ENCODE measurements at regions not wholly inside any gene's neighbourhood (a gene's known extent, or its start where the extent isn't known, plus 50 kb on each side); places are given as distances from the start of the nearest gene placed in this dataset.

- Histone ChIP-seq H3K36me3 (ENCODE audit: insufficient read depth, low read length) (no peaks in the 10 kb centered on the region), H4K20me1 (ENCODE audit: insufficient read depth, low read length) (peaks cover 12% of the 10 kb centered on the region), H3K4me1 (ENCODE audit: insufficient read depth, low read length) (no peaks in the 10 kb centered on the region), H3K4me3 (ENCODE audit: low read depth in 1 of 2, low read length in 2 of 2) (no peak overlapping the region), H3K4me2 (ENCODE audit: insufficient read depth, low read length) (no peak overlapping the region), H3K9ac (ENCODE audit: low read depth, low read length) (no peak overlapping the region), H2AFZ (ENCODE audit: low read depth, low read length) (no peak overlapping the region), H3K27me3 (ENCODE audit: insufficient read depth, low read length, poor library complexity) (no peaks in the 10 kb centered on the region), H3K9me3 (ENCODE audit: insufficient read depth, low read length, severe bottlenecking) (no peaks in the 10 kb centered on the region), H3K79me2 (ENCODE audit: insufficient read depth, low read length) (no peaks in the 10 kb centered on the region), H3K27ac (ENCODE audit: low read length) (no peak overlapping the region)
- ATAC-seq (ENCODE audit: insufficient read depth, low read depth) (no peak), DNase-seq (no peak)
- TF ChIP-seq CTCF (IDR thresholded peaks at IDR 0.05; ENCODE audit: borderline replicate concordance, extremely low read depth, low read length, poor library complexity, severe bottlenecking) = no peak
- TF ChIP-seq EZH2 (IDR thresholded peaks at IDR 0.05; ENCODE audit: borderline replicate concordance, low read depth, low read length, severe bottlenecking) = no peak
These were observed 283.7 kb downstream of the CTTN start for GRCh38 chr11:70682056-70682455.

DNA sequence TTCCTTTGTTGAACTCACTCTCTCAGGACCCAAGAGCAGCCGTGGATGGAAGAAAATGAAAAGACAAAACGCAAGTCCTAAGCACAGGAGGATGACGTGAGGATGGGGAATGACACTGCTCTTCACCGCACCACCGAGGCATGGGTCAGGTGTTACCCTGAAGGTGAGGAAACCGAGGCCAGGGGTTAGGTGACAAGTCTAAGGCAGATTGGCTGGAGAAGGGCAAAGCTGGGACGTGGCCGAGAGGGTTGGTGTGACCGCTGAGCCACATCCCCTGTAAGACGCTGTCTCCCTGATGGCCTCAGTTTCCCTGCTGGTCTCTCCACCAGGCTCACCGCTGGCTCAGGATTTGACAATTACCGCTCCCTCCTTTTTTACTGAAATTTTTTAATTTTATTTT, 284.4 kb downstream of the CTTN start:
- no peak overlapping the region for H3K4me2 ChIP-seq (ENCODE audit: insufficient read depth, low read length)
- no peak overlapping the region for H3K27ac ChIP-seq (ENCODE audit: low read length)
- H3K9me3 ChIP-seq (ENCODE audit: insufficient read depth, low read length, severe bottlenecking) = no peaks in the 10 kb centered on the region
- DNase-seq (no peak), ATAC-seq (ENCODE audit: insufficient read depth, low read depth) (no peak)
- H3K4me3 ChIP-seq (ENCODE audit: low read depth in 1 of 2, low read length in 2 of 2) = no peak overlapping the region
- H3K4me1 ChIP-seq (ENCODE audit: insufficient read depth, low read length) = no peaks in the 10 kb centered on the region
- H3K27me3 ChIP-seq (ENCODE audit: insufficient read depth, low read length, poor library complexity) = no peaks in the 10 kb centered on the region
- no peak overlapping the region for H2AFZ ChIP-seq (ENCODE audit: low read depth, low read length)
- peaks cover 12% of the 10 kb centered on the region for H4K20me1 ChIP-seq (ENCODE audit: insufficient read depth, low read length)
- no peak overlapping the region for H3K9ac ChIP-seq (ENCODE audit: low read depth, low read length)
- H3K36me3 ChIP-seq (ENCODE audit: insufficient read depth, low read length) = no peaks in the 10 kb centered on the region
- no peaks in the 10 kb centered on the region for H3K79me2 ChIP-seq (ENCODE audit: insufficient read depth, low read length)
- TF ChIP-seq CTCF (IDR thresholded peaks at IDR 0.05; ENCODE audit: borderline replicate concordance, extremely low read depth, low read length, poor library complexity, severe bottlenecking) (no peak), EZH2 (IDR thresholded peaks at IDR 0.05; ENCODE audit: borderline replicate concordance, low read depth, low read length, severe bottlenecking) (no peak)

GRCh38 chr11:70687716-70688115, 289.4 kb downstream of the CTTN start:
- ATAC-seq (ENCODE audit: insufficient read depth, low read depth) (no peak), DNase-seq (no peak)
- H3K27ac ChIP-seq (ENCODE audit: low read length) = no peak overlapping the region
- no peaks in the 10 kb centered on the region for H3K4me1 ChIP-seq (ENCODE audit: insufficient read depth, low read length)
- no peaks in the 10 kb centered on the region for H3K79me2 ChIP-seq (ENCODE audit: insufficient read depth, low read length)
- H3K4me2 ChIP-seq (ENCODE audit: insufficient read depth, low read length) = no peak overlapping the region
- no peak overlapping the region for H2AFZ ChIP-seq (ENCODE audit: low read depth, low read length)
- H3K4me3 ChIP-seq (ENCODE audit: low read depth in 1 of 2, low read length in 2 of 2) = no peak overlapping the region
- H3K9me3 ChIP-seq (ENCODE audit: insufficient read depth, low read length, severe bottlenecking) = no peaks in the 10 kb centered on the region
- no peaks in the 10 kb centered on the region for H3K36me3 ChIP-seq (ENCODE audit: insufficient read depth, low read length)
- TF ChIP-seq CTCF (IDR thresholded peaks at IDR 0.05; ENCODE audit: borderline replicate concordance, extremely low read depth, low read length, poor library complexity, severe bottlenecking) (no peak), EZH2 (IDR thresholded peaks at IDR 0.05; ENCODE audit: borderline replicate concordance, low read depth, low read length, severe bottlenecking) (no peak)
- H4K20me1 ChIP-seq (ENCODE audit: insufficient read depth, low read length) = peaks cover 10% of the 10 kb centered on the region; the same call in 1 of the 2 replicates
- no peaks in the 10 kb centered on the region for H3K27me3 ChIP-seq (ENCODE audit: insufficient read depth, low read length, poor library complexity)
- no peak overlapping the region for H3K9ac ChIP-seq (ENCODE audit: low read depth, low read length)

- H3K4me2 ChIP-seq (ENCODE audit: insufficient read depth, low read length) = no peak overlapping the region
- no peaks in the 10 kb centered on the region for H3K9me3 ChIP-seq (ENCODE audit: insufficient read depth, low read length, severe bottlenecking)
- H3K9ac ChIP-seq (ENCODE audit: low read depth, low read length) = no peak overlapping the region
- no peak overlapping the region for H3K4me3 ChIP-seq (ENCODE audit: low read depth in 1 of 2, low read length in 2 of 2)
- no peaks in the 10 kb centered on the region for H3K79me2 ChIP-seq (ENCODE audit: insufficient read depth, low read length)
- peaks cover 10% of the 10 kb centered on the region; the same call in 1 of the 2 replicates for H4K20me1 ChIP-seq (ENCODE audit: insufficient read depth, low read length)
- no peak for DNase-seq
- ATAC-seq (ENCODE audit: insufficient read depth, low read depth) = no peak
- no peaks in the 10 kb centered on the region for H3K27me3 ChIP-seq (ENCODE audit: insufficient read depth, low read length, poor library complexity)
- H3K36me3 ChIP-seq (ENCODE audit: insufficient read depth, low read length) = no peaks in the 10 kb centered on the region
- no peak overlapping the region for H3K27ac ChIP-seq (ENCODE audit: low read length)
- TF ChIP-seq CTCF (IDR thresholded peaks at IDR 0.05; ENCODE audit: borderline replicate concordance, extremely low read depth, low read length, poor library complexity, severe bottlenecking) (no peak), EZH2 (IDR thresholded peaks at IDR 0.05; ENCODE audit: borderline replicate concordance, low read depth, low read length, severe bottlenecking) (no peak)
- no peak overlapping the region for H2AFZ ChIP-seq (ENCODE audit: low read depth, low read length)
- H3K4me1 ChIP-seq (ENCODE audit: insufficient read depth, low read length) = no peaks in the 10 kb centered on the region
These were observed 289.8 kb downstream of the CTTN start for GRCh38 chr11:70688142-70688541.
